GM06990 (cell line): ENCODE measurements at regions not wholly inside any gene's neighbourhood (a gene's known extent, or its start where the extent isn't known, plus 50 kb on each side); places are given as distances from the start of the nearest gene placed in this dataset.

Experiments
- DNase-seq: peaks from one replicate; pipeline ENCODE4 v3.0.0-alpha.2; 2011; ENCODE audit not compliant: insufficient read length; ENCODE audit errors: extremely low read depth
- H3K27me3 ChIP-seq: replicated peaks from 2 replicates; pipeline ENCODE4 v1.6.0; 2011; ENCODE audit warnings: low read length; ENCODE audit not compliant: control insufficient read depth, insufficient read depth
- H3K36me3 ChIP-seq: 2 replicates; pipeline ENCODE4 v1.5.1; 2011; ENCODE audit warnings: low read length; ENCODE audit not compliant: control insufficient read depth, insufficient read depth
- H3K4me3 ChIP-seq: replicated peaks from 2 replicates; pipeline ENCODE4 v1.5.1; 2011; ENCODE audit warnings: low read depth, mild to moderate bottlenecking, control low read depth, low read length
- TF ChIP-seq, protein P1 (sequence below): IDR thresholded peaks from 2 replicates; pipeline ENCODE4 v1.5.1; 2011; ENCODE audit warnings: low read length, control low read depth, mild to moderate bottlenecking, inconsistent platforms; ENCODE audit not compliant: insufficient read depth, poor library complexity, severe bottlenecking

DNA sequence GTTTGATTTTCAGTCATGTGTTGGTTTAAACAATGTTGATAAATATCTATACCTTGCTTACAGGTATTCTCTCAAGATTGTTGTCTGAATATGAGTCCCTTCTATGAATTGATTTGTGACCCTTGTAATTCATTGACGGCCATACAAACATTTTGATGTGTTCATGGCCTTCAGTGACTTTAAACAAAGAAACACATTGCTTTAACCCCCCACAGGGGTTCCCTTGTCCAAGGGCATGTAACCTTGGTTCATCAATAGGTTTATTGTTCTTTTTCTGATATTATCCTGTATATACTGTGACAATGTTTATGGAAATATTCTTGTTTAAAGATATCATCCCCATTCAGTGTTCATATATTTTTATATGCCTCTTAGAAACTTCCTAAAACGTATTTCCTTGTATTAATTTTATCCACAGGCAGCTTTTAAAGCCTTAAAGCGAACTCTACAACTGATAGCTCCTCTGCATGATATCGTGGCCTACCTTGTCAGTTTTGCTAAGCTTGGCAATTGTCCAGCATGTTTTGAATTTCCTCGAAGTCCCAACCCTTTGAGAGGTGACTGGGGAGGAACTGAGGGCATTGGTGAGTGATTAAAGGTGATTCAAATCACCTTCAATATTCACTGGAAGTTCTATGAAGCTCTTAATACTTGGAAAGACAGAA, 87.0 kb downstream of the CD164 start:
- Histone ChIP-seq H3K4me3 (no peak overlapping the region), H3K27me3 (no peaks in the 10 kb centered on the region), H3K36me3 (no peaks in the 10 kb centered on the region)
- DNase-seq = no peak
- TF ChIP-seq, protein P1, sequence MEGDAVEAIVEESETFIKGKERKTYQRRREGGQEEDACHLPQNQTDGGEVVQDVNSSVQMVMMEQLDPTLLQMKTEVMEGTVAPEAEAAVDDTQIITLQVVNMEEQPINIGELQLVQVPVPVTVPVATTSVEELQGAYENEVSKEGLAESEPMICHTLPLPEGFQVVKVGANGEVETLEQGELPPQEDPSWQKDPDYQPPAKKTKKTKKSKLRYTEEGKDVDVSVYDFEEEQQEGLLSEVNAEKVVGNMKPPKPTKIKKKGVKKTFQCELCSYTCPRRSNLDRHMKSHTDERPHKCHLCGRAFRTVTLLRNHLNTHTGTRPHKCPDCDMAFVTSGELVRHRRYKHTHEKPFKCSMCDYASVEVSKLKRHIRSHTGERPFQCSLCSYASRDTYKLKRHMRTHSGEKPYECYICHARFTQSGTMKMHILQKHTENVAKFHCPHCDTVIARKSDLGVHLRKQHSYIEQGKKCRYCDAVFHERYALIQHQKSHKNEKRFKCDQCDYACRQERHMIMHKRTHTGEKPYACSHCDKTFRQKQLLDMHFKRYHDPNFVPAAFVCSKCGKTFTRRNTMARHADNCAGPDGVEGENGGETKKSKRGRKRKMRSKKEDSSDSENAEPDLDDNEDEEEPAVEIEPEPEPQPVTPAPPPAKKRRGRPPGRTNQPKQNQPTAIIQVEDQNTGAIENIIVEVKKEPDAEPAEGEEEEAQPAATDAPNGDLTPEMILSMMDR = no peak

DNA sequence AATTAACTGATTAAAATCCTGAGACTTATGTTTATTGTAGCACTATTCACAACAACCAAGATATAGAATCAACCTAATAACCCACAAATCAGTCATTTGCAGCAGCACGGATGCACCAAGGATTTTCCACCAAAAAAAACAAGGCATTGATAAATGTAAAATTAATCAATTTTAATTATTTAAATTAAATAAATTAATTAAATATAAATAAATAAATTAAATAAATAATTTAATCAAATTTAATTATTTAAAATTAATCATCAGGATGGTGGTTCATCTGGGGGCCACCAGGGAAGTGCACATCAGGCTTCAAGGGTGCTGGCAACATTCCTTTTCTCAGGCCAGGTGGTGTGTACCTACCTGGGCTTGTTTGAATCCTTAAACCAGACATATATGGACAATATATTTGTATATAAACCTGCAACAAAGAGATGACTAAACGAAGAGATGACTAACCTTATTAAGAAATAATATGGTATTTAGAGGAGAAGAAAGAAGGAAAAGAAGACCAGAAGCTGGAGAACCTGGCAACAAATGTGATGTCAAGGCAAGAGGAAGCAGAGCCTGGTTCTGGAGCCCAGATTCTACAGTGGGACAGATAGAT, 89.2 kb downstream of the CD164 start:
- no peaks in the 10 kb centered on the region for H3K27me3 ChIP-seq
- DNase-seq = no peak
- H3K36me3 ChIP-seq = no peaks in the 10 kb centered on the region
- H3K4me3 ChIP-seq = no peak overlapping the region
- TF ChIP-seq, protein P1 = no peak

DNA sequence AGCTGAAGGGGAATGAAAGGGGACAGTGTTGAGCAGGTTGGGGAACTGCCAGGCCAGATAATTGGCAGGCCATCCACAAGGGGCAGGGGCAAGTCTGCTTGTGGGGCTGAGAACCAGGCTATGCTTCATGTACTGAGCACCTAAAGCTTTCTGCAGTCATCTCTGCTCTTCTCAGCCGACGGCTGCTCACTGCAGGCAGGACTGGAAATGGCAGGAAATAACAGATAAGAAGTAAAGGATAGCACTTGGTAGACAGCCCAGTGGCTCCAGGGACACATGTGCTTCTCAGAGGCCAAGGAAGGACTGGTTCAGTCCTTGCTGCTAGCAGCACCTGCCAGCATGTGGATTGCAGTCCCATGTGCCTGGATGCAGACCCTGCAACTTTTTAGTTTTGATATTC, 89.8 kb downstream of the CD164 start:
- no peak overlapping the region for H3K4me3 ChIP-seq
- no peak for DNase-seq
- TF ChIP-seq, protein P1 = no peak
- H3K27me3 ChIP-seq = no peaks in the 10 kb centered on the region
- no peaks in the 10 kb centered on the region for H3K36me3 ChIP-seq

DNA sequence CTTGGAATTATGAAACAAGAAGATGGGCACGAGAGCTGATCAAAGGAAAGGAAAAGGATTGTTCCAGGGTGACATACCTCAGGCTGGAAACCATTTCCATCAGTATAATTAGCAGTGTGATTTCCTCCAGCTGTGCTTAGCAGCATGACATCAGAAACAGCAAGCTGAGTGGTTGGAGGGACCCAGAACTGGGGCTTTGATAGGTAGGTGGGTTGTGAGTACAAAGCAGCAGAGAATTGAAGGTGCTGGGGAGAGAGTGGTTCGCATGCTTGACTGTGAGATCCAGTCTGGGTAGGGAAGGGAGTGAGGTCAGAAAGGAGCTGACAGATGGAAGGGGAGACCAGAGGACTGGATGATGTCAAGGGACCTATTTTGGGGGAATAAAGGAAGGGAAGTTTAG, 90.4 kb downstream of the CD164 start:
- TF ChIP-seq, protein P1 = no peak
- Histone ChIP-seq H3K27me3 (no peaks in the 10 kb centered on the region), H3K4me3 (no peak overlapping the region), H3K36me3 (no peaks in the 10 kb centered on the region)
- DNase-seq = no peak

DNA sequence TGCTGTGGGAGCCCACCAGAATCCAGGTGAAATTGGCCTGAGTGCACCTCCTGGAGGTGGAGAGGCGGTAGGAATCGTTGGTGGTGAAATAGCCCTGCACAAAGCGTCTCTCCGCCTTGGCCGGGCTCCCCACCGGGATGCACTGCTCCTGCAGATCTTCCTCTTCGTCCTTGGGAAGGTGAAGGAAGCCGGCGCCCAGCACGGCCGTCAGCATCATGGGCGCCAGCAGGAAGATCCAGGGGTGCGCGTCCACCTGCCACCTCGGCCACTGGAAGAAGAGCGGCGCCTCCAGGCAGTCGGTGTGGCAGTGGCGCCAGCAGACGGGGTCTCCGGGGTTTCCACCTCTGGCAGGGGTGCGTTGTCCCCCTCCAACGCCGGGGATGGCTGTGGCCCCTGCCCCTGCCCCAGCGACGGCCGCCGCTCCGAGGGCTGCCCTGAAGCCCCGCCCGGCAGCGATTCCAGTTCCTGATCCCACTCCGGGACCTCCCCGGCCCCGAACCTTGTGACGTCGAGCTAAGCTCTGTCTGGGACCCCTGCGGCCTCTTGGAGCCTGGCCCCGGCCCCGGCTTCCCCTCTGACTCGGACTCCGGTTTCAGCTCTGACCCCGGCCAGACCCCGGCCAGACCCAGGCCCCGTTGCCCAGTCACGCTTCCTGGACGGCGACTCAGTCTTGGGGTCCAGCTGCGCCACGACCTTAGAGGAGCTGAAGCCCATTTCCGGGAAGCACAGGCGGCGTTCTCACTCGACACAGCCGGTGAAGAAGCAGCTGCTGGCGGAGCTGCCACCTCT, 91.9 kb downstream of the CD164 start:
- no peaks in the 10 kb centered on the region for H3K36me3 ChIP-seq
- TF ChIP-seq, protein P1 = no peak
- no peak overlapping the region for H3K4me3 ChIP-seq
- peaks cover 2% of the 10 kb centered on the region for H3K27me3 ChIP-seq
- DNase-seq = no peak
